H9 (cell line): ENCODE measurements at regions not wholly inside any gene's neighbourhood (a gene's known extent, or its start where the extent isn't known, plus 50 kb on each side); places are given as distances from the start of the nearest gene placed in this dataset.

Experiments used
- DNase-seq: peaks from one replicate; pipeline ENCODE4 v3.0.0-alpha.2; 2017
- H2AFZ ChIP-seq: one replicate; pipeline ENCODE4 v1.6.1; 2013; ENCODE audit warnings: mild to moderate bottlenecking, low read length, control low read depth, moderate library complexity
- H2AK5ac ChIP-seq: 2 replicates; pipeline ENCODE4 v1.6.1; 2013; ENCODE audit warnings: low read length, control low read depth, mixed read lengths; ENCODE audit not compliant: insufficient read length
- H2BK120ac ChIP-seq: one replicate; pipeline ENCODE4 v1.6.1; 2013; ENCODE audit warnings: low read depth, mild to moderate bottlenecking, low read length, control low read depth, inconsistent platforms; ENCODE audit not compliant: poor library complexity, severe bottlenecking
- H2BK12ac ChIP-seq: 2 replicates; pipeline ENCODE4 v1.6.1; 2013; ENCODE audit warnings: low read length, control low read depth, mixed read lengths, low read depth; ENCODE audit not compliant: insufficient read length
- H2BK15ac ChIP-seq: 2 replicates; pipeline ENCODE4 v1.6.1; 2013; ENCODE audit warnings: low read depth, low read length, control low read depth
- H2BK20ac ChIP-seq: one replicate; pipeline ENCODE4 v1.6.1; 2013; ENCODE audit warnings: low read depth, mild to moderate bottlenecking, low read length, control low read depth, inconsistent platforms; ENCODE audit not compliant: poor library complexity, severe bottlenecking
- H2BK5ac ChIP-seq: 2 replicates; pipeline ENCODE4 v1.6.1; 2013; ENCODE audit warnings: low read length, control low read depth, mixed read lengths; ENCODE audit not compliant: insufficient read length
- H3K14ac ChIP-seq: 2 replicates; pipeline ENCODE4 v1.6.1; 2013; ENCODE audit warnings: low read length, control low read depth; ENCODE audit not compliant: insufficient read depth
- H3K18ac ChIP-seq: 2 replicates; pipeline ENCODE4 v1.6.1; 2013; ENCODE audit warnings: low read depth, mild to moderate bottlenecking, mixed read lengths, low read length, control low read depth; ENCODE audit not compliant: insufficient read length
- H3K23ac ChIP-seq: 2 replicates; pipeline ENCODE4 v1.6.1; 2013; ENCODE audit warnings: low read length, control low read depth, mixed read lengths, low read depth; ENCODE audit not compliant: insufficient read length
- H3K23me2 ChIP-seq: 2 replicates; pipeline ENCODE4 v1.6.1; 2013; ENCODE audit warnings: low read depth, mild to moderate bottlenecking, mixed read lengths, low read length, control low read depth; ENCODE audit not compliant: insufficient read length, poor library complexity, severe bottlenecking
- H3K27ac ChIP-seq: 2 replicates; pipeline ENCODE4 v1.5.1; 2013; ENCODE audit warnings: low read length, control low read depth, mixed read lengths, low read depth; ENCODE audit not compliant: insufficient read length
- H3K27me3 ChIP-seq: 2 replicates; pipeline ENCODE4 v1.6.1; 2013; ENCODE audit warnings: low read length, control low read depth, inconsistent platforms; ENCODE audit not compliant: insufficient read depth
- H3K4ac ChIP-seq: 2 replicates; pipeline ENCODE4 v1.6.1; 2013; ENCODE audit warnings: low read depth, mild to moderate bottlenecking, control low read depth, inconsistent platforms, low read length, moderate library complexity
- H3K4me1 ChIP-seq: 2 replicates; pipeline ENCODE4 v1.6.1; 2013; ENCODE audit warnings: low read length, control low read depth, inconsistent platforms; ENCODE audit not compliant: insufficient read depth
- H3K4me2 ChIP-seq: 2 replicates; pipeline ENCODE4 v1.6.1; 2013; ENCODE audit warnings: low read length, control low read depth, mixed read lengths; ENCODE audit not compliant: insufficient read length, insufficient read depth
- H3K56ac ChIP-seq: 2 replicates; pipeline ENCODE4 v1.6.1; 2013; ENCODE audit warnings: low read depth, mild to moderate bottlenecking, mixed read lengths, low read length, control low read depth; ENCODE audit not compliant: insufficient read length
- H3K79me1 ChIP-seq: 2 replicates; pipeline ENCODE4 v1.6.1; 2013; ENCODE audit warnings: low read depth, mild to moderate bottlenecking, moderate library complexity, low read length, control low read depth, inconsistent platforms; ENCODE audit not compliant: insufficient read depth, poor library complexity, severe bottlenecking
- H3K79me2 ChIP-seq: 2 replicates; pipeline ENCODE4 v1.6.1; 2013; ENCODE audit warnings: low read length, control low read depth, inconsistent platforms; ENCODE audit not compliant: insufficient read depth
- H3K9ac ChIP-seq: 2 replicates; pipeline ENCODE4 v1.6.1; 2013; ENCODE audit warnings: low read length, control low read depth, mixed read lengths; ENCODE audit not compliant: insufficient read length; ENCODE audit errors: extremely low read depth
- H3K9me3 ChIP-seq: one replicate; pipeline ENCODE4 v1.6.1; 2013; ENCODE audit warnings: low read depth, low read length, inconsistent platforms; ENCODE audit not compliant: control insufficient read depth
- H3T11ph ChIP-seq: one replicate; pipeline ENCODE4 v1.6.1; 2013; ENCODE audit warnings: mild to moderate bottlenecking, low read length, control low read depth, inconsistent platforms
- H4K20me1 ChIP-seq: one replicate; pipeline ENCODE4 v1.6.1; 2013; ENCODE audit not compliant: control insufficient read depth, insufficient read length, insufficient read depth
- H4K5ac ChIP-seq: 2 replicates; pipeline ENCODE4 v1.6.1; 2013; ENCODE audit warnings: low read depth, mild to moderate bottlenecking, mixed read lengths, low read length, control low read depth; ENCODE audit not compliant: insufficient read length
- H4K8ac ChIP-seq: replicated peaks from 2 replicates; pipeline ENCODE4 v1.6.1; 2013; ENCODE audit warnings: low read length, control low read depth, mixed read lengths, low read depth; ENCODE audit not compliant: insufficient read length
- H4K91ac ChIP-seq: 2 replicates; pipeline ENCODE4 v1.6.1; 2013; ENCODE audit warnings: low read depth, mild to moderate bottlenecking, moderate library complexity, mixed read lengths, low read length, control low read depth; ENCODE audit not compliant: insufficient read length
- H3K27ac Mint-ChIP-seq, 3 experiments: 2 replicates in 2 of 3; 3 replicates in 1 of 3; pipeline ENCODE4 v1.8.0; 2020 to 2021; ENCODE audit warnings: mixed read lengths in 3 of 3, mild to moderate bottlenecking in 1 of 3, moderate library complexity in 1 of 3
- H3K27me3 Mint-ChIP-seq: 2 replicates; pipeline ENCODE4 v1.8.0; 2021; ENCODE audit warnings: low read depth, mild to moderate bottlenecking, moderate library complexity, mixed read lengths
- H3K36me3 Mint-ChIP-seq, 3 experiments: 2 replicates in 2 of 3; 3 replicates in 1 of 3; pipeline ENCODE4 v1.8.0; 2020 to 2021; ENCODE audit warnings: low read depth in 3 of 3, mixed read lengths in 3 of 3; ENCODE audit not compliant: insufficient read depth in 1 of 3
- H3K4me1 Mint-ChIP-seq, 2 experiments: 2 replicates each; pipeline ENCODE4 v1.8.0; 2020; ENCODE audit warnings: mixed read lengths in 2 of 2
- H3K4me3 Mint-ChIP-seq, 2 experiments: 2 replicates in 1 of 2; 3 replicates in 1 of 2; pipeline ENCODE4 v1.8.0; 2020 to 2021; ENCODE audit warnings: mild to moderate bottlenecking in 2 of 2, mixed read lengths in 2 of 2, moderate library complexity in 1 of 2
- H3K9me3 Mint-ChIP-seq, 2 experiments: 2 replicates in 1 of 2; 3 replicates in 1 of 2; pipeline ENCODE4 v1.8.0; 2020; ENCODE audit warnings: mild to moderate bottlenecking in 2 of 2, mixed read lengths in 2 of 2, moderate library complexity in 1 of 2
- WGBS: extraction: QIAGEN DNeasy Blood & Tissue Kit; methylation state at CpG from one replicate; pipeline ENCODE4 v1.1.7; 2013; ENCODE audit warnings: missing lambda C conversion rate, low lambda C conversion rate, mixed read lengths; ENCODE audit not compliant: insufficient read length; ENCODE audit errors: extremely low coverage; 5-methylcytosine and 5-hydroxymethylcytosine counted together
- TF ChIP-seq, protein P1 (sequence below): fragments of 200-600 bp; sonication (generic); conservative IDR thresholded peaks from 3 replicates; pipeline ENCODE4 v1.8.0; 2021; ENCODE audit warnings: antibody characterized with exemption, mild to moderate bottlenecking

DNA sequence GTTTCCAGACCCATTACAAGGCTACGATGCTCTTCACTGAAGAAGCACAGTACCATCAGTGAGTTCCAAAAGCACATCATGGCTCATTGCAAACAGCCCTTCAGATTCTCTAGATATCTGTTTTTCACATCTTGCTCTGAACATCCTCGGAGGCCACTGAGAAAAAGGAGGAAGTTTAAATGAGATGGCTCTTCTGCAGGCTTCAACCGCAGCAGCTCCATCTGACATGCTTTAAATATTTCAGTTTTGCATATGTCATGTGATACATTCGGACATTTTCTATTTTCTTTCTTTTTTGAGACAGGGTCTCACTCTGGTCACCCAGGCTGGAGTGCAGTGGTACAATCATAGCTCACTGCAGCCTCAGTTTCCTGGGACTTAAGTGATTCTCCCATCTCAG lies 396.8 kb downstream of the NPIPA8 start:
- Histone ChIP-seq H3T11ph (no peak overlapping the region), H3K4ac (no peak overlapping the region), H2BK120ac (no peak overlapping the region), H3K9me3 (no peaks in the 10 kb centered on the region), H2AK5ac (no peak overlapping the region), H3K27me3 (no peaks in the 10 kb centered on the region), H4K5ac (no peak overlapping the region), H4K20me1 (no peaks in the 10 kb centered on the region), H3K79me1 (no peaks in the 10 kb centered on the region), H3K14ac (no peak overlapping the region), H2BK5ac (no peak overlapping the region), H3K4me2 (no peak overlapping the region), H3K23me2 (no peaks in the 10 kb centered on the region), H3K79me2 (no peaks in the 10 kb centered on the region), H3K27ac (no peak overlapping the region), H2BK12ac (no peak overlapping the region), H3K18ac (no peak overlapping the region), H2BK15ac (no peak overlapping the region), H3K4me1 (no peaks in the 10 kb centered on the region), H2AFZ (no peak overlapping the region), H4K91ac (no peak overlapping the region), H3K23ac (no peak overlapping the region), H3K56ac (no peak overlapping the region), H2BK20ac (no peak overlapping the region), H3K9ac (no peak overlapping the region), H4K8ac (no peak overlapping the region)
- Mint-ChIP-seq H3K27ac (no peak overlapping the region), H3K4me3 (no peak overlapping the region), H3K9me3 (peaks cover 4 to 8% of the 10 kb centered on the region in 2 experiments; a peak in 4 of 5 replicates), H3K36me3 (peaks cover 0 to 7% (median 2%) of the 10 kb centered on the region in 3 experiments; a peak in 2 of 7 replicates), H3K27me3 (no peaks in the 10 kb centered on the region), H3K4me1 (peaks cover 14 to 19% of the 10 kb centered on the region in 2 experiments)
- TF ChIP-seq, protein P1, sequence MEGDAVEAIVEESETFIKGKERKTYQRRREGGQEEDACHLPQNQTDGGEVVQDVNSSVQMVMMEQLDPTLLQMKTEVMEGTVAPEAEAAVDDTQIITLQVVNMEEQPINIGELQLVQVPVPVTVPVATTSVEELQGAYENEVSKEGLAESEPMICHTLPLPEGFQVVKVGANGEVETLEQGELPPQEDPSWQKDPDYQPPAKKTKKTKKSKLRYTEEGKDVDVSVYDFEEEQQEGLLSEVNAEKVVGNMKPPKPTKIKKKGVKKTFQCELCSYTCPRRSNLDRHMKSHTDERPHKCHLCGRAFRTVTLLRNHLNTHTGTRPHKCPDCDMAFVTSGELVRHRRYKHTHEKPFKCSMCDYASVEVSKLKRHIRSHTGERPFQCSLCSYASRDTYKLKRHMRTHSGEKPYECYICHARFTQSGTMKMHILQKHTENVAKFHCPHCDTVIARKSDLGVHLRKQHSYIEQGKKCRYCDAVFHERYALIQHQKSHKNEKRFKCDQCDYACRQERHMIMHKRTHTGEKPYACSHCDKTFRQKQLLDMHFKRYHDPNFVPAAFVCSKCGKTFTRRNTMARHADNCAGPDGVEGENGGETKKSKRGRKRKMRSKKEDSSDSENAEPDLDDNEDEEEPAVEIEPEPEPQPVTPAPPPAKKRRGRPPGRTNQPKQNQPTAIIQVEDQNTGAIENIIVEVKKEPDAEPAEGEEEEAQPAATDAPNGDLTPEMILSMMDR, result no peak
- DNase-seq, result no peak
- no CpG with 5 or more reads among the region's 4 CpGs for WGBS
